Right lung (tissue), 2 donors: ENCODE measurements at regions not wholly inside any gene's neighbourhood (a gene's known extent, or its start where the extent isn't known, plus 50 kb on each side); places are given as distances from the start of the nearest gene placed in this dataset.

ENCODE experiments used
- DNase-seq, 2 donors: peaks; one replicate each; pipeline ENCODE4 v3.0.0-alpha.2; 2013

DNA sequence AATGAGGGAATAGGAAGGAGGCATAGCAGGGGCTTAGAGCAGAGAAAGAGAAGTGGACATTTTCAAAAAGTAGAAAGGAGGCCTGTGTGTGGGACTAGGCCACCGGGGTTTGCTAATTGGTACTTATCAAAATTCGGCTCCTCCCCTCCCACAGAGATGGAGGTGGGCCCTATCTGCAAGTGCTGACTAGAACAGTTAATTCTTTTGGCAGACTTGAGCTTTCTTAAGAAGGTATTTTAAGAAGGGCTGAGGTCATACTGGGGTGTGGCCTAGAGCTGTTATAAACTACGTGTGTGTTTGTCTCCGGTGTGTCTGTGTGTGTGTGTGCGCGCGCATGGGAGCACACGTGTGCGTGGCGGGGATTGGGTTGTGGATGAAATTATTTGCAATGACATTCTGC lies 1086.5 kb downstream of the EFNA5 start:
- no peak for DNase-seq

DNA sequence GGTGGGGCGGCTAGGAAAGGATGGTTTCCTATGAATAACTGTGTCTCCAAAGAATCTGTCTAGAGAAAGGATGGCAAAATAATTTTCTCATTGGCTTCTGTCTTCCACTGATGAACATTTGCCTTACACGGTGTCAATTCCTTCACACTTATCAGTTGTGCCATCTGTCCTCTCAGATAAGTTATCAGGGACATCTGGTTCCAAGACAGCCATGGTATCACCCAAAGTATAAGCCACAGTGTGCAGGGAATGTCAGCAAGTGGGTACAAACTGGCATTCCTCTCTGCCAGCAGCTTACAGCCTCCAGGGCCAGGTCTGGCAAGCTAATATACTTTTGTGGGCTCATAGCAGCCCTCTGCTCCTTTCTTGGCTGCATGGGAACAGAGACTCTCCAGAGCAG lies 1092.0 kb downstream of the EFNA5 start:
- no peak for DNase-seq

GRCh38 chr5:106574820-106575219 lies 1095.9 kb downstream of the EFNA5 start:
- no peak for DNase-seq

- DNase-seq = no peak
Measured at GRCh38 chr5:106566031-106566430, 1104.7 kb downstream of the EFNA5 start.

- no peak for DNase-seq
Measured at GRCh38 chr5:106545325-106545724, 1125.4 kb downstream of the EFNA5 start.

DNA sequence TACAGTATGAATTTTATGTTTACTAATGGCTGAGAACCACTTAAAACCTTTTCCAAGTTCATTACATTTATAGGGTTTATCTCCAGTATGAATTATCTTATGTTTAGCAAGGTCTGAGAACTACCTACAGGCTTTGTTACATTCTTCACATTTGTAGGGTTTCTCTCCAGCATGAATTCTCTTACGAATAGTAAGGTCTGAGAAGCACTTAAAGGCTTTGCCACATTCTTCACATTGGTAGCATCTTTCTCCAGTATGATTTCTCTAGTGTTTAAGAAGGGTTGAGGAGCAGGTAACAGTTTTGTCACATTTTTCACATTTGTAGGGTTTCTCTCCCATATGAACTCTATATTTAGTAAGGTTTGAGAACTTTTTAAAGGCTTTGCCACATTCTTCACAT lies 1127.4 kb downstream of the EFNA5 start:
- DNase-seq = no peak

GRCh38 chr5:106530150-106530549 lies 1140.6 kb downstream of the EFNA5 start:
- no peak for DNase-seq

DNA sequence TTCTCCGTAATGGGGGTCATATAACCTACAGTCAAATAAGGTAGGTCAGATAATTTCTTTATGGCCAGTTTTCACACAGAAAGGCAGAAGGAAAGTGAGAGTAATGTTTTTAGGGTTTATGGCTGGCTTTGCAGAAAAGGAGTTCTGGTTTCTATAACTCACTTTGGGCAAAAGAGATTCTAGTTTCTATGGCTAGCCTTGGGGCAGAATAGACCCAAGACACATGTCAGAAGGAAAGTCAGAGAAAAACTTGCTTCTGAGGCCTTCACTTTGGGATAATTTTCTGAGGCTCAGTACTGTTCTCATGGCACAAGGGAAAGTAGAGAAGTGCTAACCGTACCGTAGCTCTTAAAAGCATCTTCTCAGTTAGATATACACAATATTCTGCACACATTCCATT lies 1145.3 kb downstream of the EFNA5 start:
- DNase-seq = no peak

DNA sequence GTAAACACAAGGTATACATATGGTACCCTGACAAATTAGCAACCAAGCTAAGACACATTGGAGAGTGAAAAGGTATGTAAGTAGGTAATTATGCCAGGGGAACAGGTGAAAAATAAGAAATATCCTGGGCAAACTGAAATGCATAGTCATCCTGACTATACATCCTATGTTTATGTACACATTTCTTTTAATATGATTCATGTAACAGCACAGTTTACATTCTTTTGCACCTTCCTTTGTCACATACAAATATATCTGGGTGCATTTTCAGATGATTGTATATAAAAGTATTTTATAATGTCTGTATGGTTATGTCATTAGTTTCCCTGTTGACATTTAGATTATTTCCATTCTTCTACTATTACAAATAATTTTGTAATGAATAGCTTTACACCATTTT lies 1146.9 kb downstream of the EFNA5 start:
- DNase-seq = no peak

DNA sequence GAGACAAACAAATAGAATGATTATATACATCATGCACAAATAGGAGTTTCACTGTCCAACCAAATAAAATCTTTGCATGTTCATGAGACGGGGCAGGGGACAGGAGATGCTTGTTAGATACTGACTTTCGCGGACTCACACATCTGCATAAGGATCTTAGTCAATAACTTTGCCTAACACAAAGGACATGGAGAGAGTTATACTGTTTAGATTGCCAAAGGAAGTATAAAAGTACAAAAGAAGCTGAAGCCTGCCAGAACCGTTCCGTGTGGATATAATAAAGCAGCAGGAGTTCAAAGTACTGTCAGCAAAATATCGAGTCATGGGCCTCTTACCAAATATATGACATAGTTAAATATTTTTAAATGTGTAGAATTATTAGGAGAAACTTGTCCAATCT lies 1148.4 kb downstream of the EFNA5 start:
- DNase-seq = peak; percentile 0 to 6

- DNase-seq = no peak
Measured at GRCh38 chr5:106521701-106522100, 1149.0 kb downstream of the EFNA5 start.

- DNase-seq = no peak
Measured at GRCh38 chr5:106510321-106510720, 1160.4 kb downstream of the EFNA5 start.

- no peak for DNase-seq
Measured at GRCh38 chr5:106508894-106509293, 1161.8 kb downstream of the EFNA5 start.

DNA sequence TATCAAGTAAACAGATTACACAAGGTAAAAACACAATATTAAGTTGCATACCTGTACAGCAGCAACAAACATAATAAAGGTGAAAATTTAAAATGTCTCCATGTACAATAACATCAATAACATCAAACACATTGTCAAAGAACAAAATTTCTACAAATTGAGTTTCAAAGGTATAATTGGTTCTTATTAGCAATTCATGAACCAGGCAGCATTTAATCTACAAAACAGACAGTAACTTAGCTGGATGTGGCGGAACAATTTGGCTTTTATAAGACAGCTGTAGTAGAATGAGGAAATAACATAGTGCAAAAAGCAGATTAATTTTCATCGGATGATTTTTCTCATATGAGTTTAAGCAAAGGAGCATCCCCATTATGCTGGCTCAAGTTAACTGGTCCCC lies 1176.8 kb downstream of the EFNA5 start:
- no peak for DNase-seq

DNA sequence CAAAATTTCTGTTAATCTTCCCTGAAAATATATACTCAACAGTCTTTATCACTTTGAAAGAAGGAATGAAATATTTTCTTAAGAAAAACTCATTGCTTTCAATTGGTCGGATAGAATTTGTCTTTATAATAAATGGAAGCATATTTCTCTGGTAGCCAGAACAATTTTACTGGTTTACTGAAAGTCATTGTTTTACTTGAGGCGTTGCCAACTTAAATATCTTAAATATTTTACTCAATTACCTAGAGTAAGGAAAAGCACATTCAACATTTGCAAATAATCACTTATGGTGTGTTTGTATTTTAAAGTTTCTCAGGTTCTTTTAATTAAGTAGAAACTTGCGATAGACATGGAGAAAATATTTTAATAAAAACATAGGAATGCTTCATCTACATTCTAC lies 1181.7 kb downstream of the EFNA5 start:
- no peak for DNase-seq

DNA sequence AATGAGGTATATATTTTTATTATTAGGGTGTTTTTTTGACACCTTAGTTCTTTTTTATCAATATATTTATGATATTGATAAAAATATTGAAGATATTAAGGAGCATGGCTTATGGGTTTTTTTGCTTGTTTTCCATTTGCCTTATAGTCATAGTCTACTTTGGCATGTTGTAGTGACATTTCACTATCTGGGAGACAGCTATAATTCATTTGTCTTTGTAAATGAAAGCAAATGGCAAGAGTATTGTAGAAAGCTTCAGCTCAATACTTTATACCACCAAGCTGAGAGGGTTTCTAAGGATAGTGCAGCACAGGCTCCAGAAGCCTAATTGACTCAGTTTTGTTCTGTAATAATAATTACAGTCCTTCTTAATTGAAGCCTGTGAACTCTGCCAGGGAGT lies 1182.3 kb downstream of the EFNA5 start:
- DNase-seq = no peak

- DNase-seq = no peak
Measured at GRCh38 chr5:106481374-106481773, 1189.4 kb downstream of the EFNA5 start.

GRCh38 chr5:106476630-106477029 lies 1194.1 kb downstream of the EFNA5 start:
- DNase-seq = no peak

- no peak for DNase-seq
Measured at GRCh38 chr5:106474066-106474465, 1196.7 kb downstream of the EFNA5 start.

DNA sequence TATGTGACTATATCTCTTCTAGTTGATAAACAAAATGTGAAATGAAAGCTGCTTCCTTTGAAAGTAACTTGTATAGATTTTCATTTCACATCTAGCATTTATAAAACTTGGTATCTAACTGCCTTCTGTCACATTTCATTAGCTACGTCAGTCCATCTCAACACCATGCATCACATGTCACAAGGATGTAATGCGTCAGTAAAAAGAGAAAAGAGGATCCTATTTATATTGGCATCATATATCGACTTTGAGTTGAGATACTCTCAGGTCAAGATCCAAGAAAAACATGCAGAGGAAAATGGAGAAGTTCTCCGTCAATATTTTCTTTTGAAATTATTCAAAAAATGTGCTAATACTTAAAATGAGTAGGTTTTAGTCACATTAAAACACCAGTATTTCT lies 1211.2 kb downstream of the EFNA5 start:
- no peak for DNase-seq

DNA sequence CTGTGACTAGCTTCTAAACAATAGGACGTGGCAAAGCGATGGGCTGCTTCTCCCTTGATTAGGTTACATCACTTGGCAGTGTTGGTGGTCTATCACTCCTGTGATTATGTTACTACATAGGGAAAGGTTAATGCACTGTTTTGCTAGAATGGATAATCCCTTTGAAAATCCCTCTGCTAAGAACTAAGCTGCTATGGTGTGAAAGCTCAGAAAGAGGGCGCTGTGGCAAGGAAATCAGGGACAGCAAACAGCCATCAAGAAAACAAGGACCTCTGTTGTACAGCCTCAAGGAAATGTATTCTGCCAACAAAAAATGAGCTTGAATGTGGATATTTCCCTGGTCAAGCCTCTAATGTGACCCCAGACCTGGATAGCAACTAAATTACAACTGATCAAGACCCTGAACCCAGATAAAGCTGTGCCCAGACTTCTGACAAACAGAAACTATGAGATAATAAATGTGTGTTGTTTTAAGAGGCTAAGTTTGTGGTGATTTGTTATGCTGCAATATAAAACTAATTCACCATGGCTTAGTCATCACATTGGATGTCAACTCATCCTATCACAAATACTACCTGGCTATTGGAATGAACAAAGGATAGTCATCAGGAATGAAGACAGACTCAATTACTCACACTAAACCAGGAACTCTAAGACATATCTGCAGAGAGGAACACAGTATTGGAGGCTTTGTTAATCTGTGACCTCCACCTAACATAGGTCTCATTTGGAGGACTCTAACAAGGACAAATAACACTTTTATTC lies 1215.9 kb downstream of the EFNA5 start:
- DNase-seq = peak in 1 of 2 donors; percentile 3

DNA sequence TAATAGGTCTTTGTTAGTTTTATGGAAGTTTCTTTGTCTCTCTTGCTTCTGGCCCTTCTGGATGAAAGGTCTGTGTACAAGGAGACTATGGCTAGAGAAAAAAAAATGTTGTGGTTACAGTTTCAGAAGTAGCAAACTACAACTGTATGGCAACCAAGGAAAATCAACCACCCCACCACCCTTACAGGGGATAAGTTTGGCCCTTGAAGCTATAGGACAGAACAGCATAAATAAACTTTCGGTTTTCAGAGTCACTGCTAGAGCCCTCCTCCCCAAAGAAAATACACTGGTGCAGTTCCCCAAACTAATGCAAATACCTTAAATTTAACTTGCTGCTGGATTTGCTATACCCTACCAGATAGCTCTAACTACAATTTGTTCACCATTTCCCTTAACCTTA lies 1216.7 kb downstream of the EFNA5 start:
- DNase-seq = no peak

- no peak for DNase-seq
Measured at GRCh38 chr5:106451998-106452397, 1218.7 kb downstream of the EFNA5 start.

- DNase-seq = no peak
Measured at GRCh38 chr5:106443746-106444145, 1227.0 kb downstream of the EFNA5 start.
